ENCODE measurements at regions not wholly inside any gene's neighbourhood (a gene's known extent, or its start where the extent isn't known, plus 50 kb on each side); places are given as distances from the start of the nearest gene placed in this dataset.

GRCh38 chr16:65936096-65936495, 430.4 kb upstream of the CDH5 start:
- TF ChIP-seq GTF2I (CRISPR knock-in tag; conservative IDR thresholded peaks at IDR 0.05) (no peak), CTCF (IDR thresholded peaks at IDR 0.05) (no peak), SP1 (CRISPR knock-in tag; conservative IDR thresholded peaks at IDR 0.05) (no peak), ETV6 (CRISPR knock-in tag; IDR thresholded peaks at IDR 0.05) (no peak), ZBTB43 (CRISPR knock-in tag; IDR thresholded peaks at IDR 0.05) (no peak), CBFB (CRISPR knock-in tag; IDR thresholded peaks at IDR 0.05; ENCODE audit: low read depth) (no peak), TCF7 (CRISPR knock-in tag; IDR thresholded peaks at IDR 0.05; ENCODE audit: low read depth) (no peak), E2F5 (CRISPR knock-in tag; IDR thresholded peaks at IDR 0.05) (no peak), AFF4 (CRISPR knock-in tag; IDR thresholded peaks at IDR 0.05; ENCODE audit: borderline replicate concordance) (no peak), USF2 (CRISPR knock-in tag; IDR thresholded peaks at IDR 0.05) (no peak), KAT7 (CRISPR knock-in tag; IDR thresholded peaks at IDR 0.05; ENCODE audit: borderline replicate concordance) (no peak)

All from WTC11 (cell line).